Fibroblast of lung (primary cell): ENCODE measurements at regions not wholly inside any gene's neighbourhood (a gene's known extent, or its start where the extent isn't known, plus 50 kb on each side); places are given as distances from the start of the nearest gene placed in this dataset.

Experiments
- EZH2 ChIP-seq: IDR thresholded peaks from 2 replicates; pipeline ENCODE4 v1.5.1; 2012; ENCODE audit warnings: low read length, control low read depth, mild to moderate bottlenecking; ENCODE audit errors: missing control alignments
- TF ChIP-seq, protein P1 (sequence below), 2 donors: IDR thresholded peaks in 1 of 2; conservative IDR thresholded peaks in 1 of 2; 1 replicate in 1 of 2; 2 replicates in 1 of 2; pipeline ENCODE4 v1.5.1; 2011 to 2012; ENCODE audit warnings: low read length in 2 of 2, control low read depth in 1 of 2, inconsistent platforms in 1 of 2, low read depth in 1 of 2, mild to moderate bottlenecking in 1 of 2

DNA sequence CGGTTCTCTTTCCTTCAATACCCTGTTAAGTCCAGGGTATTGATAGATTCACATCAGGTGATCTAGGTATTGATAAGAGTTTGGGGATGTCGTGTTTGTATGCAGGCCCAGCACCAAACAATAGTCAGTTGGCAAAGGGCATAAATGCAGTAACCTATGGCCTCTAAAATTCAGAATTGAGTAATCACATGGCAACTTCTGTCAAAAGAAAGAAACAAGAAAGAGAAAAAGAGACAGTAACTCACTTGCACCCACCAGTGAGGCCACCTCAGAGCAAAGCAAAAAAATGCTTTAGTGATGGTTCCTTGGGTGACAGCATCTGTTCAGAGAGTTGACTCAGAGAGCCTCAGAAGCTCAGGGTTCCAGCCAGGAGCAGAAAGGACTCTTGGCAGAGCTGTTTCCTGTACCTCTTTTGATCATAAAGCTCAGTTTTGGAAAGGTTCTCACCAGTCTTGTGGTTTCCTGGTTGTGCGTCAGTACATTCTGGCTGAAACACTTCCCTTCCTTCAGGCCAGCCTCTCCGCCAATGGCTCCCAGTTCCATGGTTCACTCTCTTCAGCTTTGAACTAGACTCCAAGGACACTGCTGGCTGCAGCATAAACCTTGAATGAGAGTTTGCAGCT is 70.1 kb upstream of the GORAB start:
- TF ChIP-seq, protein P1, sequence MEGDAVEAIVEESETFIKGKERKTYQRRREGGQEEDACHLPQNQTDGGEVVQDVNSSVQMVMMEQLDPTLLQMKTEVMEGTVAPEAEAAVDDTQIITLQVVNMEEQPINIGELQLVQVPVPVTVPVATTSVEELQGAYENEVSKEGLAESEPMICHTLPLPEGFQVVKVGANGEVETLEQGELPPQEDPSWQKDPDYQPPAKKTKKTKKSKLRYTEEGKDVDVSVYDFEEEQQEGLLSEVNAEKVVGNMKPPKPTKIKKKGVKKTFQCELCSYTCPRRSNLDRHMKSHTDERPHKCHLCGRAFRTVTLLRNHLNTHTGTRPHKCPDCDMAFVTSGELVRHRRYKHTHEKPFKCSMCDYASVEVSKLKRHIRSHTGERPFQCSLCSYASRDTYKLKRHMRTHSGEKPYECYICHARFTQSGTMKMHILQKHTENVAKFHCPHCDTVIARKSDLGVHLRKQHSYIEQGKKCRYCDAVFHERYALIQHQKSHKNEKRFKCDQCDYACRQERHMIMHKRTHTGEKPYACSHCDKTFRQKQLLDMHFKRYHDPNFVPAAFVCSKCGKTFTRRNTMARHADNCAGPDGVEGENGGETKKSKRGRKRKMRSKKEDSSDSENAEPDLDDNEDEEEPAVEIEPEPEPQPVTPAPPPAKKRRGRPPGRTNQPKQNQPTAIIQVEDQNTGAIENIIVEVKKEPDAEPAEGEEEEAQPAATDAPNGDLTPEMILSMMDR (conservative IDR thresholded peaks at IDR 0.05 in 1 of 2, IDR thresholded peaks at IDR 0.05 in 1 of 2; ENCODE audit: low read depth in 1 of 2, low read length in 2 of 2), result no peak
- TF ChIP-seq EZH2, result no peak
